ENCODE measurements at regions not wholly inside any gene's neighbourhood (a gene's known extent, or its start where the extent isn't known, plus 50 kb on each side); places are given as distances from the start of the nearest gene placed in this dataset.

GRCh38 chr18:78825168-78825567 is 154.4 kb upstream of the SALL3 start:
- H2BK12ac ChIP-seq (ENCODE audit: low read length): no peak overlapping the region
- no CpG with 5 or more reads among the region's 6 CpGs for WGBS, 2 donors (ENCODE audit: extremely low coverage in 2 of 2, insufficient read length in 2 of 2, insufficient replicate concordance in 1 of 2)
- no peak overlapping the region for H2AK5ac ChIP-seq (ENCODE audit: low read depth, low read length)
- no peak overlapping the region for H2BK15ac ChIP-seq (ENCODE audit: low read length)
- H3K79me1 ChIP-seq (ENCODE audit: low read depth, low read length): no peaks in the 10 kb centered on the region
- H3K4me1 ChIP-seq (ENCODE audit: control insufficient read depth in 2 of 2, insufficient read depth in 1 of 2, low read depth in 1 of 2, low read length in 2 of 2): peaks cover 0 to 27% of the 10 kb centered on the region in 2 donors
- H3K27me3 ChIP-seq (ENCODE audit: control insufficient read depth in 3 of 3, insufficient read depth in 3 of 3, low read depth in 1 of 3, low read length in 3 of 3): peaks cover 0 to 16% (median 0%) of the 10 kb centered on the region in 3 experiments
- no peaks in the 10 kb centered on the region for H3K36me3 ChIP-seq (replicated peaks in 1 of 2; ENCODE audit: control insufficient read depth in 2 of 2, insufficient read depth in 2 of 2, low read length in 2 of 2)
- no peak overlapping the region for H3K4me2 ChIP-seq (ENCODE audit: insufficient read depth, low read length, poor library complexity, severe bottlenecking)
- H4K91ac ChIP-seq (ENCODE audit: low read depth, low read length, poor library complexity): no peak overlapping the region
- H2AFZ ChIP-seq (ENCODE audit: low read length): no peak overlapping the region
- H3K23ac ChIP-seq (ENCODE audit: low read depth, low read length, poor library complexity): no peak overlapping the region
- H3K9ac ChIP-seq (ENCODE audit: low read depth, low read length, poor library complexity): no peak overlapping the region
- H3K4me3 ChIP-seq (ENCODE audit: low read length in 2 of 2): no peak overlapping the region
- no peak for DNase-seq (ENCODE audit: low spot score)
- no peaks in the 10 kb centered on the region for H3K9me3 ChIP-seq (replicated peaks in 1 of 2; ENCODE audit: control insufficient read depth in 2 of 2, insufficient read depth in 1 of 2, low read depth in 1 of 2, low read length in 2 of 2)
- no peak overlapping the region for H2BK5ac ChIP-seq (ENCODE audit: low read length)
- H3K14ac ChIP-seq (ENCODE audit: low read length): no peak overlapping the region
- no peak overlapping the region for H4K8ac ChIP-seq (ENCODE audit: low read depth, low read length)
- peak overlapping the region; percentile 40 for H3K18ac ChIP-seq (ENCODE audit: low read length)
- no peak overlapping the region for H3K27ac ChIP-seq (replicated peaks; ENCODE audit: low read length)
- H3K4ac ChIP-seq (ENCODE audit: low read length): no peak overlapping the region
- no peak overlapping the region for H2BK120ac ChIP-seq (ENCODE audit: low read depth, low read length)

GRCh38 chr18:78826631-78827030 is 153.0 kb upstream of the SALL3 start:
- H4K91ac ChIP-seq (ENCODE audit: low read depth, low read length, poor library complexity): no peak overlapping the region
- H3K4ac ChIP-seq (ENCODE audit: low read length): no peak overlapping the region
- no peak overlapping the region for H3K9ac ChIP-seq (ENCODE audit: low read depth, low read length, poor library complexity)
- no peak overlapping the region for H2BK12ac ChIP-seq (ENCODE audit: low read length)
- WGBS, 2 donors (ENCODE audit: extremely low coverage in 2 of 2, insufficient read length in 2 of 2, insufficient replicate concordance in 1 of 2): no CpG with 5 or more reads among the region's 4 CpGs
- H3K36me3 ChIP-seq (replicated peaks in 1 of 2; ENCODE audit: control insufficient read depth in 2 of 2, insufficient read depth in 2 of 2, low read length in 2 of 2): no peaks in the 10 kb centered on the region
- peaks cover 0 to 19% of the 10 kb centered on the region in 2 donors for H3K4me1 ChIP-seq (ENCODE audit: control insufficient read depth in 2 of 2, insufficient read depth in 1 of 2, low read depth in 1 of 2, low read length in 2 of 2)
- H2AFZ ChIP-seq (ENCODE audit: low read length): no peak overlapping the region
- peaks cover 0 to 5% (median 0%) of the 10 kb centered on the region in 3 experiments for H3K27me3 ChIP-seq (ENCODE audit: control insufficient read depth in 3 of 3, insufficient read depth in 3 of 3, low read depth in 1 of 3, low read length in 3 of 3)
- H2BK5ac ChIP-seq (ENCODE audit: low read length): peak overlapping the region; percentile 43
- no peak overlapping the region for H3K4me2 ChIP-seq (ENCODE audit: insufficient read depth, low read length, poor library complexity, severe bottlenecking)
- H3K79me1 ChIP-seq (ENCODE audit: low read depth, low read length): no peaks in the 10 kb centered on the region
- H2BK15ac ChIP-seq (ENCODE audit: low read length): peak overlapping the region; percentile 33
- no peak overlapping the region for H4K8ac ChIP-seq (ENCODE audit: low read depth, low read length)
- H3K23ac ChIP-seq (ENCODE audit: low read depth, low read length, poor library complexity): no peak overlapping the region
- H3K18ac ChIP-seq (ENCODE audit: low read length): no peak overlapping the region
- H3K4me3 ChIP-seq (ENCODE audit: low read length in 2 of 2): no peak overlapping the region
- no peak for DNase-seq (ENCODE audit: low spot score)
- no peak overlapping the region for H2BK120ac ChIP-seq (ENCODE audit: low read depth, low read length)
- H3K14ac ChIP-seq (ENCODE audit: low read length): no peak overlapping the region
- H3K27ac ChIP-seq (replicated peaks; ENCODE audit: low read length): no peak overlapping the region
- H2AK5ac ChIP-seq (ENCODE audit: low read depth, low read length): peak overlapping the region; percentile 57
- H3K9me3 ChIP-seq (replicated peaks in 1 of 2; ENCODE audit: control insufficient read depth in 2 of 2, insufficient read depth in 1 of 2, low read depth in 1 of 2, low read length in 2 of 2): no peaks in the 10 kb centered on the region

- H2BK12ac ChIP-seq (ENCODE audit: low read length): no peak overlapping the region
- H2AK5ac ChIP-seq (ENCODE audit: low read depth, low read length): peak overlapping the region; percentile 57
- WGBS, 2 donors (ENCODE audit: extremely low coverage in 2 of 2, insufficient read length in 2 of 2, insufficient replicate concordance in 1 of 2): no CpG with 5 or more reads among the region's 10 CpGs
- no peak overlapping the region for H3K14ac ChIP-seq (ENCODE audit: low read length)
- peak overlapping the region; percentile 39 for H3K18ac ChIP-seq (ENCODE audit: low read length)
- no peak overlapping the region for H4K8ac ChIP-seq (ENCODE audit: low read depth, low read length)
- H3K36me3 ChIP-seq (replicated peaks in 1 of 2; ENCODE audit: control insufficient read depth in 2 of 2, insufficient read depth in 2 of 2, low read length in 2 of 2): no peaks in the 10 kb centered on the region
- no peak overlapping the region for H2BK120ac ChIP-seq (ENCODE audit: low read depth, low read length)
- H2AFZ ChIP-seq (ENCODE audit: low read length): no peak overlapping the region
- no peak overlapping the region for H3K4me2 ChIP-seq (ENCODE audit: insufficient read depth, low read length, poor library complexity, severe bottlenecking)
- peak overlapping the region; percentile 43 for H2BK5ac ChIP-seq (ENCODE audit: low read length)
- no peaks in the 10 kb centered on the region for H3K79me1 ChIP-seq (ENCODE audit: low read depth, low read length)
- no peak for DNase-seq (ENCODE audit: low spot score)
- no peak overlapping the region for H3K4me3 ChIP-seq (ENCODE audit: low read length in 2 of 2)
- H3K23ac ChIP-seq (ENCODE audit: low read depth, low read length, poor library complexity): no peak overlapping the region
- H3K27me3 ChIP-seq (ENCODE audit: control insufficient read depth in 3 of 3, insufficient read depth in 3 of 3, low read depth in 1 of 3, low read length in 3 of 3): peaks cover 0 to 3% (median 0%) of the 10 kb centered on the region in 3 experiments
- H3K4ac ChIP-seq (ENCODE audit: low read length): no peak overlapping the region
- H2BK15ac ChIP-seq (ENCODE audit: low read length): no peak overlapping the region
- H3K9ac ChIP-seq (ENCODE audit: low read depth, low read length, poor library complexity): no peak overlapping the region
- H3K4me1 ChIP-seq (ENCODE audit: control insufficient read depth in 2 of 2, insufficient read depth in 1 of 2, low read depth in 1 of 2, low read length in 2 of 2): peaks cover 0 to 19% of the 10 kb centered on the region in 2 donors
- no peaks in the 10 kb centered on the region for H3K9me3 ChIP-seq (replicated peaks in 1 of 2; ENCODE audit: control insufficient read depth in 2 of 2, insufficient read depth in 1 of 2, low read depth in 1 of 2, low read length in 2 of 2)
- no peak overlapping the region for H3K27ac ChIP-seq (replicated peaks; ENCODE audit: low read length)
- H4K91ac ChIP-seq (ENCODE audit: low read depth, low read length, poor library complexity): no peak overlapping the region
Measured at GRCh38 chr18:78827141-78827540, 152.5 kb upstream of the SALL3 start.

- no peak overlapping the region for H3K18ac ChIP-seq (ENCODE audit: low read length)
- H3K36me3 ChIP-seq (replicated peaks in 1 of 2; ENCODE audit: control insufficient read depth in 2 of 2, insufficient read depth in 2 of 2, low read length in 2 of 2): no peaks in the 10 kb centered on the region
- H3K4me3 ChIP-seq (ENCODE audit: low read length in 2 of 2): no peak overlapping the region
- H2BK15ac ChIP-seq (ENCODE audit: low read length): no peak overlapping the region
- no peak overlapping the region for H4K91ac ChIP-seq (ENCODE audit: low read depth, low read length, poor library complexity)
- no peak overlapping the region for H3K14ac ChIP-seq (ENCODE audit: low read length)
- H3K79me1 ChIP-seq (ENCODE audit: low read depth, low read length): no peaks in the 10 kb centered on the region
- peak overlapping the region; percentile 22 for H3K27ac ChIP-seq (replicated peaks; ENCODE audit: low read length)
- peaks cover 0 to 3% (median 0%) of the 10 kb centered on the region in 3 experiments for H3K27me3 ChIP-seq (ENCODE audit: control insufficient read depth in 3 of 3, insufficient read depth in 3 of 3, low read depth in 1 of 3, low read length in 3 of 3)
- no peak for DNase-seq (ENCODE audit: low spot score)
- H3K23ac ChIP-seq (ENCODE audit: low read depth, low read length, poor library complexity): no peak overlapping the region
- no CpG with 5 or more reads among the region's 3 CpGs for WGBS, 2 donors (ENCODE audit: extremely low coverage in 2 of 2, insufficient read length in 2 of 2, insufficient replicate concordance in 1 of 2)
- no peak overlapping the region for H4K8ac ChIP-seq (ENCODE audit: low read depth, low read length)
- H3K4ac ChIP-seq (ENCODE audit: low read length): no peak overlapping the region
- no peak overlapping the region for H2AK5ac ChIP-seq (ENCODE audit: low read depth, low read length)
- peaks cover 0 to 19% of the 10 kb centered on the region in 2 donors for H3K4me1 ChIP-seq (ENCODE audit: control insufficient read depth in 2 of 2, insufficient read depth in 1 of 2, low read depth in 1 of 2, low read length in 2 of 2)
- H2BK12ac ChIP-seq (ENCODE audit: low read length): no peak overlapping the region
- H2AFZ ChIP-seq (ENCODE audit: low read length): no peak overlapping the region
- H3K4me2 ChIP-seq (ENCODE audit: insufficient read depth, low read length, poor library complexity, severe bottlenecking): no peak overlapping the region
- no peak overlapping the region for H2BK120ac ChIP-seq (ENCODE audit: low read depth, low read length)
- no peak overlapping the region for H2BK5ac ChIP-seq (ENCODE audit: low read length)
- H3K9ac ChIP-seq (ENCODE audit: low read depth, low read length, poor library complexity): no peak overlapping the region
- H3K9me3 ChIP-seq (replicated peaks in 1 of 2; ENCODE audit: control insufficient read depth in 2 of 2, insufficient read depth in 1 of 2, low read depth in 1 of 2, low read length in 2 of 2): no peaks in the 10 kb centered on the region
Measured at GRCh38 chr18:78828131-78828530, 151.5 kb upstream of the SALL3 start.

All from neuronal stem cell (in vitro differentiated cells).